Naive B cell (primary cell): ENCODE measurements at regions not wholly inside any gene's neighbourhood (a gene's known extent, or its start where the extent isn't known, plus 50 kb on each side); places are given as distances from the start of the nearest gene placed in this dataset.
"Not testable (repeated sequence)": the region's sequence is repeated elsewhere in the genome, so short reads cannot be mapped to it uniquely, and the experiment has no call there.

Source experiments
- ATAC-seq, 2 donors: fragments of 150-1000 bp; cut with Tn5 transposase; 2 replicates each; pipeline ENCODE4 v1.10.0; 2021; ENCODE audit warnings: low read depth in 2 of 2, mild to moderate bottlenecking in 2 of 2, moderate library complexity in 2 of 2
- DNase-seq: peaks from one replicate; pipeline ENCODE4 v3.0.0; 2022
- H3K27ac Mint-ChIP-seq, 6 donors: one replicate each; pipeline ENCODE4 v1.8.0; 2020 to 2022; ENCODE audit warnings: mild to moderate bottlenecking in 6 of 6, mixed read lengths in 6 of 6, moderate library complexity in 5 of 6, inconsistent platforms in 2 of 6
- H3K27me3 Mint-ChIP-seq, 3 donors: one replicate each; pipeline ENCODE4 v1.8.0; 2021 to 2022; ENCODE audit warnings: mixed read lengths in 3 of 3, mild to moderate bottlenecking in 1 of 3
- H3K36me3 Mint-ChIP-seq, 2 donors: one replicate each; pipeline ENCODE4 v1.8.0; 2020 to 2022; ENCODE audit warnings: mixed read lengths in 2 of 2, inconsistent platforms in 1 of 2, mild to moderate bottlenecking in 1 of 2
- H3K4me1 Mint-ChIP-seq, 3 donors: one replicate each; pipeline ENCODE4 v1.8.0; 2020 to 2022; ENCODE audit warnings: mixed read lengths in 3 of 3, inconsistent platforms in 1 of 3, mild to moderate bottlenecking in 1 of 3, moderate library complexity in 1 of 3
- H3K4me3 Mint-ChIP-seq, 8 donors: one replicate each; pipeline ENCODE4 v1.8.0; 2020 to 2022; ENCODE audit warnings: mild to moderate bottlenecking in 8 of 8, mixed read lengths in 8 of 8, moderate library complexity in 8 of 8, inconsistent platforms in 2 of 8
- H3K9me3 Mint-ChIP-seq, 7 donors: one replicate each; pipeline ENCODE4 v1.8.0; 2020 to 2022; ENCODE audit warnings: mixed read lengths in 7 of 7, mild to moderate bottlenecking in 5 of 7, inconsistent platforms in 2 of 7, moderate library complexity in 1 of 7

- peaks cover 3 to 38% (median 19%) of the 10 kb centered on the region in 7 donors for H3K9me3 Mint-ChIP-seq
- H3K4me1 Mint-ChIP-seq, result no peaks in the 10 kb centered on the region
- DNase-seq (no peak), ATAC-seq (no peak)
- no peak overlapping the region for H3K27ac Mint-ChIP-seq
- H3K36me3 Mint-ChIP-seq, result no peaks in the 10 kb centered on the region
- no peak overlapping the region for H3K4me3 Mint-ChIP-seq
- H3K27me3 Mint-ChIP-seq, result no peaks in the 10 kb centered on the region
Observed at GRCh38 chr3:95775486-95776094, 1038.8 kb upstream of the EPHA6 start.

DNA sequence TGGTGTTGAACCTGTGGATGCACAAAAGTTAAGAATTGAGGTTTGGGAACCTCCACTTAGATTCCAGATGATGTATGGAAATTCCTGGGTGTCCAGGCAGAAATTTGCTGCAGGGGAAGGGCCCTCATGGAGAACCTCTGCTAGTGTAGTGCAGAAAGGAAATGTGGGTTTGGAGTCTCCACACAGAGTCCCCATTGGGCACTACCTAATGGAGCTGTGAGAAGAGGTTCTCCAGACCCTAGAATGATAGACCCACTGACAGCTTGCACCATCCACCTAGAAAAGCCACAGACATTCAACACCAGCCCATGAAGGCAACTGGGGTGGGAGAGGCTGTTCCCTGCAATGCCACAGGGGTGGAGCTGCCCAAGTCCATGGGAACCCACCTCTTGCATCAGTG lies 1032.8 kb upstream of the EPHA6 start:
- Mint-ChIP-seq H3K36me3 (no peaks in the 10 kb centered on the region), H3K27me3 (no peaks in the 10 kb centered on the region), H3K4me1 (no peaks in the 10 kb centered on the region), H3K27ac (no peak overlapping the region), H3K9me3 (peaks cover 2 to 13% (median 6%) of the 10 kb centered on the region in 7 donors), H3K4me3 (no peak overlapping the region)
- DNase-seq, result no peak
- no peak for ATAC-seq

DNA sequence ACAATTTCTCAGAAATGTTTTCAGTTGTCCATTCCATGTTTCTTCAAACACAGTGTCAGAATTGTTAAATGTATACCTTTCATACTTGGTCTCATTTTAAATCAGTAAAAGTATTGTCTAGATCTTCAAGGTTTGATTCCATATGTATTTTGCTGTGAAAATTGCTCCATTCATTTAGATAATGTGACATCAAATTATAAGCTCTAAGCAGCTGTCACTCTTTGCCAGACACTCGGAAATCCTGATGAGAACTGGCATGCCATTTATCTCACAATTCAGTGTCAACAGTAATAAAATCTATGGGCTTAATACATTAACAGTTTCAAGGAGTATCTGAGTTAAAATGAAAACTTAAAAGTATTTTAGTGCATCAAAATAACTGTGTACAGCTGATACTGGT lies 1025.3 kb upstream of the EPHA6 start:
- DNase-seq, result no peak
- Mint-ChIP-seq H3K36me3 (no peaks in the 10 kb centered on the region), H3K4me3 (no peak overlapping the region), H3K9me3 (peaks cover 0 to 5% (median 3%) of the 10 kb centered on the region in 7 donors), H3K27me3 (no peaks in the 10 kb centered on the region), H3K4me1 (no peaks in the 10 kb centered on the region), H3K27ac (no peak overlapping the region)
- ATAC-seq, result no peak

GRCh38 chr3:95797081-95797480 lies 1017.3 kb upstream of the EPHA6 start:
- H3K4me3 Mint-ChIP-seq, result no peak overlapping the region
- H3K36me3 Mint-ChIP-seq, result no peaks in the 10 kb centered on the region
- no peaks in the 10 kb centered on the region for H3K27me3 Mint-ChIP-seq
- H3K4me1 Mint-ChIP-seq, result no peaks in the 10 kb centered on the region
- DNase-seq (no peak), ATAC-seq (no peak)
- peaks cover 0 to 6% (median 3%) of the 10 kb centered on the region in 7 donors for H3K9me3 Mint-ChIP-seq
- H3K27ac Mint-ChIP-seq, result no peak overlapping the region

- H3K27me3 Mint-ChIP-seq, result no peaks in the 10 kb centered on the region
- H3K36me3 Mint-ChIP-seq, result no peaks in the 10 kb centered on the region
- no peaks in the 10 kb centered on the region for H3K4me1 Mint-ChIP-seq
- DNase-seq, result no peak
- no peak for ATAC-seq
- H3K27ac Mint-ChIP-seq, result no peak overlapping the region
- H3K9me3 Mint-ChIP-seq, result peaks cover 0 to 6% (median 3%) of the 10 kb centered on the region in 7 donors
- H3K4me3 Mint-ChIP-seq, result peak overlapping the region in 1 of 8 donors; percentile 7
Observed at GRCh38 chr3:95798628-95799027, 1015.8 kb upstream of the EPHA6 start.

- H3K9me3 Mint-ChIP-seq, result peaks cover 0 to 9% (median 3%) of the 10 kb centered on the region in 7 donors
- H3K27ac Mint-ChIP-seq, result no peak overlapping the region
- DNase-seq (no peak), ATAC-seq (no peak)
- H3K27me3 Mint-ChIP-seq, result no peaks in the 10 kb centered on the region
- H3K4me3 Mint-ChIP-seq, result no peak overlapping the region
- H3K4me1 Mint-ChIP-seq, result no peaks in the 10 kb centered on the region
- no peaks in the 10 kb centered on the region for H3K36me3 Mint-ChIP-seq
Observed at GRCh38 chr3:95810462-95810861, 1003.9 kb upstream of the EPHA6 start.

DNA sequence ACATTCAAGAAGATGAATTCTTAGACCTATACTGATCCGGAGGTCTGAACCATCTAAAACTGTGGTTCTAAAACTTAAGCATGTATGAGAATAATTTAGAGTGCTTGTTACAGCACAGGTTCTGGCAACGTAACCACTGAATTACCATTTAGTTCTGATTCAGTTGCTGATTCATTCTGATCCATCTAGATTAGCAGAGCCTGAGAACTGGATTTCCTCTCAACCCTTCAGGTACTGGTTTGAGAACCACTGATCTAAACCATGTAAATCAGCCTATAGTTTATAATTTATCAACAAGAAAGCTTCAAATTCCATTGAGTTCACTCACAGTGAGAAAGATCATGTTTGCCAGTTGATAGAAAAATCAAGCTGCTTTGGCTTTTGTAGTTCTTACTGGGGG lies 1001.1 kb upstream of the EPHA6 start:
- Mint-ChIP-seq H3K27ac (no peak overlapping the region), H3K27me3 (no peaks in the 10 kb centered on the region), H3K36me3 (no peaks in the 10 kb centered on the region), H3K9me3 (peaks cover 0 to 10% (median 5%) of the 10 kb centered on the region in 7 donors), H3K4me3 (no peak overlapping the region), H3K4me1 (no peaks in the 10 kb centered on the region)
- ATAC-seq (no peak), DNase-seq (no peak)

DNA sequence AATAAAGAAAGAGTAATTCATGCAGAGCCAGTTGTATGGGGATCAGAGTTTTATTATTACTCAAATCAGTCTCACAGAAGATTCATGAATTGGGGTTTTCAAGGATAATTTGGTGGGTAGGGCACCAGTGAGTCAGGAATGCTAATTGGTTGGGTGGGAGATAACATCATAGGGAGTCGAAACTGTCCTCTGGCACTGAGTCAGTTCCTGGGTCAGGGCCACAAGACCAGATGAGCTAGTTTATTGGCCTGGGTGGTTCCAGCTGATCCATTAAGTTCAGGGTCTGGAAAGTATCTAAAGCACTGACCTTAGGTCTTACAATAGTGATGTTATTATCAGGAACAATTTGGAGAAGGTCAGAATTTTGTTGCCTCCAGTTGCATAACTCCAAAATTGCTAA lies 998.6 kb upstream of the EPHA6 start:
- H3K9me3 Mint-ChIP-seq, result peaks cover 0 to 10% (median 3%) of the 10 kb centered on the region in 7 donors
- ATAC-seq, result no peak
- H3K27ac Mint-ChIP-seq, result no peak overlapping the region

GRCh38 chr3:95826419-95826818 lies 988.0 kb upstream of the EPHA6 start:
- Mint-ChIP-seq H3K4me3 (no peak overlapping the region), H3K36me3 (no peaks in the 10 kb centered on the region)

More for the DNA sequence above, 998.6 kb upstream of the EPHA6 start:
- H3K36me3 Mint-ChIP-seq, result no peaks in the 10 kb centered on the region
- H3K4me1 Mint-ChIP-seq, result no peaks in the 10 kb centered on the region
- DNase-seq, result no peak
- no peak overlapping the region for H3K4me3 Mint-ChIP-seq
- no peaks in the 10 kb centered on the region for H3K27me3 Mint-ChIP-seq

GRCh38 chr3:95832146-95832545 lies 982.2 kb upstream of the EPHA6 start:
- no peaks in the 10 kb centered on the region for H3K36me3 Mint-ChIP-seq
- H3K27me3 Mint-ChIP-seq, result no peaks in the 10 kb centered on the region
- H3K27ac Mint-ChIP-seq, result no peak overlapping the region
- H3K9me3 Mint-ChIP-seq, result peaks cover 3 to 40% (median 5%) of the 10 kb centered on the region in 7 donors
- ATAC-seq, result no peak
- no peaks in the 10 kb centered on the region for H3K4me1 Mint-ChIP-seq
- no peak overlapping the region for H3K4me3 Mint-ChIP-seq
- DNase-seq, result no peak

More at GRCh38 chr3:95826419-95826818, 988.0 kb upstream of the EPHA6 start:
- Mint-ChIP-seq H3K4me1 (no peaks in the 10 kb centered on the region), H3K27me3 (no peaks in the 10 kb centered on the region), H3K27ac (no peak overlapping the region), H3K9me3 (peaks cover 0 to 15% (median 2%) of the 10 kb centered on the region in 7 donors)
- ATAC-seq (no peak), DNase-seq (no peak)

DNA sequence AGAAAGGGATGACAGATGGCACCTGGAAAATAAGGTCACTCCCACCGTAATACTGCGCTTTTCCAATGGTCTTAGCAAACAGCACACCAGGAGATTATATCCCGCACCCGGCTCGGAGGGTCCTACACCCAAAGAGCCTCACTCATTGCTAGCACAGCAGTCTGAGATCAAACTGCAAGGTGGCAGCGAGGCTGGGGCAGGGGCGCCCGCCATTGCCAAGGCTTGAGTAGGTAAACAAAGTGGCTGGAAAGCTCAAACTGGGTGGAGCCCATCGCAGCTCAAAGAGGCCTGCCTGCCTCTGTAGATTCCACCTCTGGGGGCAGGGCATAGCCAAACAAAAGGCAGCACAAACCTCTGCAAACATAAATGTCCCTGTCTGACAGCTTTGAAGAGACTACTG lies 953.8 kb upstream of the EPHA6 start:
- peaks cover 3 to 26% (median 13%) of the 10 kb centered on the region in 7 donors for H3K9me3 Mint-ChIP-seq
- not testable (repeated sequence) for H3K4me1 Mint-ChIP-seq, H3K27ac Mint-ChIP-seq, H3K36me3 Mint-ChIP-seq, H3K4me3 Mint-ChIP-seq, DNase-seq, ATAC-seq, H3K27me3 Mint-ChIP-seq

DNA sequence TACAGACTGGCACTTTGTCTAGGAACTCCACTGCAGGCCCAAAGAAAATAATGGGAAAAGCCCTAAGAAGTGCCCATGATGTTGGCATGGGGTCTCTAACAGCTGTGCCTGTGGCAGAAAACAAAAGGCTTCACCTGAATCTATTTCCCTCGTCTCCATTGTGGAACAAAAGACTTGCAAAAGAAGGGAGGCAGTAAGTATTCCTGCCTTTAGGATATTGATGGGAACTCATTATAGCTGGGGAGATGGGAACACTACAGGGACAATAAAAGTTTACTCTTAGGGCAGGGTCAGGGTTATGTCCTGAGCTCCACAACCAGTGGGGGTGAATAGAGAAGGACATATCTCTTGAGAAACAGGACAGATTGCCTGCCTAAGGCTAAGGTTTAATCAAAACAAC lies 930.6 kb upstream of the EPHA6 start:
- Mint-ChIP-seq H3K4me3 (no peak overlapping the region), H3K36me3 (no peaks in the 10 kb centered on the region), H3K27me3 (no peaks in the 10 kb centered on the region), H3K9me3 (peaks cover 0 to 11% (median 2%) of the 10 kb centered on the region in 7 donors), H3K27ac (no peak overlapping the region), H3K4me1 (no peaks in the 10 kb centered on the region)
- DNase-seq, result no peak
- ATAC-seq, result no peak

DNA sequence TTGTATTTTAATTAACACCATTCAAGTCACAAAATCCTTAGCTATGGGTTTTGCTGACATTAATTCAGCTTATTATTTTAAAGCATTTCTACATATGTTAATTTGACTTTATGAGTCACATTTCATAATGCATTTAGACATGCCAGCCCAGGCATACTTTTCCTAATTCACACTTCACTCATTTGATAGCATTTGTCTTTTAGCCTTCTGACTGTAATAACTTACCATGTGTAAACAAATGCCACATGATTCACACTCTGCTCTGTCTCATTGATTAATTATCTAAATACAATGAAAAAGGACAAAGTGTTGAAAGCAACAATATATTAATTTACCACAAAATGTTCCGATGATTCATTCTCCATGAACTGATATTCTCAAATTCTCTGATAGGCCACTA lies 927.8 kb upstream of the EPHA6 start:
- Mint-ChIP-seq H3K4me1 (no peaks in the 10 kb centered on the region), H3K36me3 (no peaks in the 10 kb centered on the region), H3K9me3 (peaks cover 0 to 11% (median 5%) of the 10 kb centered on the region in 7 donors), H3K4me3 (no peak overlapping the region), H3K27ac (no peak overlapping the region), H3K27me3 (no peaks in the 10 kb centered on the region)
- ATAC-seq, result no peak
- DNase-seq, result no peak

DNA sequence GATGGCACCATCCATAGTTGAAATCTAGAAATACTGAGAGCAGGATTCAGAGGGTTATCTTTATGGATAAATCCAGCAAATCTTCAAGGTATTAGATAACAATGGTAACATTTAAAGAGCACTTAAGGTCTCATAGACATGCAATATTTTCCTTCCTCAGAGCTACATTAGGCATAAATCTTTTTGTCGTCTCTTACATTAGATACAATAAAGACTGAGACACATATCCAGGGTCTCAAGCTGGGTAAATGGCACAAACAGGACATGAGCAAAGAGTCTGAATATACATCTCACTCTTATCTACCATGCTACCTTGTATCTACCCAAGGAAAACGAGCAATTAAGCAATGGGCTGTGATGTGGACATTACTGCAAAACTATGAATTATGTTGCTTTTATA lies 927.3 kb upstream of the EPHA6 start:
- H3K4me1 Mint-ChIP-seq, result no peaks in the 10 kb centered on the region
- no peak for ATAC-seq
- H3K36me3 Mint-ChIP-seq, result no peaks in the 10 kb centered on the region
- no peak overlapping the region for H3K4me3 Mint-ChIP-seq
- peaks cover 0 to 11% (median 4%) of the 10 kb centered on the region in 7 donors for H3K9me3 Mint-ChIP-seq
- DNase-seq, result no peak
- H3K27ac Mint-ChIP-seq, result no peak overlapping the region
- H3K27me3 Mint-ChIP-seq, result no peaks in the 10 kb centered on the region

GRCh38 chr3:95894820-95895219 lies 919.6 kb upstream of the EPHA6 start:
- peaks cover 0 to 25% (median 6%) of the 10 kb centered on the region in 7 donors for H3K9me3 Mint-ChIP-seq
- DNase-seq (no peak), ATAC-seq (no peak)
- no peak overlapping the region for H3K27ac Mint-ChIP-seq
- no peaks in the 10 kb centered on the region for H3K36me3 Mint-ChIP-seq
- no peaks in the 10 kb centered on the region for H3K4me1 Mint-ChIP-seq
- H3K27me3 Mint-ChIP-seq, result no peaks in the 10 kb centered on the region
- no peak overlapping the region for H3K4me3 Mint-ChIP-seq
